GM21390 (cell line): ENCODE measurements at regions not wholly inside any gene's neighbourhood (a gene's known extent, or its start where the extent isn't known, plus 50 kb on each side); places are given as distances from the start of the nearest gene placed in this dataset.
"Not testable (repeated sequence)": the region's sequence is repeated elsewhere in the genome, so short reads cannot be mapped to it uniquely, and the experiment has no call there.

Experiments
- ATAC-seq: cut with Tn5 transposase; IDR thresholded peaks from one replicate; pipeline ENCODE4 v1.9.1; 2021; ENCODE audit not compliant: unreplicated experiment

DNA sequence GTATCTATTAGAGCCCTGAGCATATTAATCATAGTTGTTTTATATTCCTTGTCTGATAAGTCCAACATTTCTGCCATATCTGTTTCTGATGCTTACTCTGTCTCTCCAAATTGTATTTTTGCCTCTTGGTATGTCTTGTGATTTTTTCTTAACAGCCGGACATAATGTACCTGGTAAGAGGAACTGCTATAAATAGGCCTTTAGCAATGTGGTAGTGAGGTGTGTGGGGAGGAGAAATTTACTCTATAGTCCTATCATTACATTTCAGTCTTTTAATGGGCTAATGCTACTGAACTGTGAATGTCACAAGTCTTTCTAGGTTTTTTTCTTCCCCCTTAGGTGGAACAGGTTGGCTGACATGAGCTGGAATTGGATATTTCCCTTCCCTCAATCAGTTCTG, 176.1 kb upstream of the FGF10 start:
- no peak for ATAC-seq

DNA sequence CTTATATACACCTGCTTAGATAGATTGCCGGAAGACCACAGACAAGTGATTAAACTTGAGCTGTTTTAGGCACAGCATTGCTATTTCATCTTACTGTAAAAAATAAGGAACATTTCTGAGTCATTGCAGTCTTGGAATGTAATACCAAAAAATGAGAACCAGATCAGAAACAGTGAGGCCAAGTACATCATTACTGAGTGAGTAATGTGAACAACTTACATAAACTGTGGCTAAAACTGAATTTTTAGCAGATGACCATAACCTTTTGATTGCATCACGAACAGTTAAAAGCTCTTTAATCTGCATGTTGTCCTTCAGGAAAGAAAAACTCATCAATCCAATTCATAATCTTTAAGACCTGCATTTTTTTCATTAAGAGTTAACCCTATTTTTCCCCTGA, 157.1 kb upstream of the FGF10 start:
- ATAC-seq, result no peak

DNA sequence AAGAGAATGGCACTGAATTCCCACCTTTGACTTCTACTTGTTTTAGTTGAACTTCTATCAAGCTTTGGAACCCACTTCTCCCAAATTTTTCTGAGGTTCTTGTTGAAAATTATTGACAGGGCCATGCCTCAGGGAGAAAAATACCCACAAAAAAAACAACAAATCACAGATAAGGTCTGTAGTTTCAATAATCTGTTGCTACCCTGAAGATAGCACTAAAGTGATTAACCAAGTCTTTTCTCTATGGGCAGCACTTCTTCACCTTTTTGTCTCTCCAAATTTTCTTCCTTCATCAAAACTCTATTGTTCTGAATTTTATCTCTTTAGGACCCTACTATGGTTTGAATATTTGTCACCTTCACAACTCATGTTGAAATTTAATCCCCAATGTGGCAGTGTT, 154.3 kb upstream of the FGF10 start:
- no peak for ATAC-seq

DNA sequence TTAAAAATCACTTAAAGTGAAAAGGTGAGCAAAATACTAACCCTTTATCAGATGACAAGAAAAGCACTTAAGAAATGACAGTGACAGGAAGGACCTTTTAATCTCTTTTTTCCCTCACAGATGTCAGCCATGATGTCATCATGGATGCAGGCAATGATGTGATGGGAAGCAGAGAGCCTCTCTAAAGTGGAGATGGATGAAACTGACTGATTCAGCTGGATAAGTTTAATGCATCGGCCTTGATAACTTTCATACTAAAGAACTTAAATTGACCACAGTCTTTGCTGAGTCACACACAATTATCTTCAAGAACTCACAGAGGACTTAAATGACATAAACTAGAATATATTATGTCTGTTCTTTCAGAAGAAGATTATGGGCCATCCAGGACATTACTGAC, 153.2 kb upstream of the FGF10 start:
- ATAC-seq, result no peak

DNA sequence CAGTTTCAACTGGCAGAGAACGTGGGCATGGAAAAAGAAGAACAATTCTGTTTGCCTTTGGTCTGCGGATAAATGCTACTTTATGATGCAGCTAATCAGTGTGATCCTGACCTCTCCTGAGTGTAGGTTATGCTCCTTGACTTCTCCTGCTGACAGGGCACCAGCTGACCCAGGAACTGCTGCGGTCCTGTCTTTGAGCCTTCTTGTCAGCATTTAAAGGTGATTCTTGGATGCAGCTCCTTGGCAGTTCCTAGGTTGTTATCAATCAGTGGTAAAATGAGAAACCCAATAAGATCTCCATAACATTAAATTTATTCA, 150.3 kb upstream of the FGF10 start:
- ATAC-seq, result no peak

DNA sequence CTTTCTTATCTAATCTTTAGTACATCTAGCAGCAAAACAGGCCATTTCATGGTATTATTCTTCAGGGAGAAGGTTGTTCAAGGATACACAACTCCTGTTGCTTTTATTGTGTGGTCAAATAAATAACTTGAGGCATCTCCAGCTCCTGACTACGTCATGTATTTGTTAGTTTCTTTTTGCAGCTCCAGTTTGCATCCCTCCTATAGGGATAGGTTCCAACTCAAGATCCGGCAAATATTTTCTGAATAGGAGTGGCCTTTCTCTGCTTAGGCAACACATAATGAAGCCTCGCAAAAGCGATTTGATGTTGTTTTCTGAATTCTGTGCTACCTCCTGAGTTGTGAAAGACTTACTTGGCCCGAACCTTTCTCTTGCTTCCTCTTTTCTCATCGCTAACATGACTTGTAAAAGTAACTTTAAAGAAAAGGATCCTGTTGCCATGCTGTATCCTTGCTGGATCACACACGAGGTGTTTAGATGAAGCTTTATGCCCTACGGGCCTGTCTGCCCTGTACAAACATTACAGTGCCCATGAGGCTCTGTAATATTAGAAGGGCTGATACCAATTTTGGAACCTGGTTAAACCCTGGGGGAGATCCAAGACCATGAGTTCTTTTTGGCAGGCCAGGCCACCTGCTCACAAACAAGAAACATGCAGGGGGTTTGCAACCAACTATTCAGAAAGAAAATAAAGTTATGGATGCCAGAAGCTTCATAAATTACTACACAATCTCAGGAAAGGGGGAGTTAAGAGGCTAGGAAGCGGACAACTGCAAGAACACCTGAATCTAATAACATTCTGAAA, 149.8 kb upstream of the FGF10 start:
- no peak for ATAC-seq

DNA sequence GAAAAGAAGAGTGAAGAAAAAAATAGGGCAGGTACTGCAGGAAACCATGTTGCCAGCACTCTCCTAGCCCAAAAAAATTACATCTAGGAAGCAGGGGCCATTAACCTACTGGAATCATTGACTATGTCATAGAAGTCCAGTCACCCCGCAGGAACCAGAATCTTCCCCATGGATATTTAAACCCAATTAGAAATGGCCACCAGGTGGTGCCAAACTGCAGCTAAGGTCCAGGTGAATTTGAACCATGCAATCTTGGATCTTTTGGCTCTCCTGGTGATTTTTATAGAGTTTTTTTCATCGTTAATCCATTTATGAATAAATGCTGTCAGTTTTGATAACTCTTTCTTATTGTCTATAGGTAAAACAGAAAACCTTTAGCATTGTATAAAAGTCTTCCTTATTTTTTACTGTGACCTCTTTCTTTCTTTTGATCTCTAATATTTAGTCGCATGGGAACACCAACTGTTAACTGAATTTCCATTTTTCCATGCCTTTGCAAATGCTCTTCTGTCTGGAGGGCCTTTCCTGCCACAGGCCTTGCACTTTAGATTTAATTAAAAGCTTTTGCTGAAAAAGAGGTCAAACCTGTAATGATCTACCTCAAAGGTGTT, 147.5 kb upstream of the FGF10 start:
- ATAC-seq, result peak; percentile 57

DNA sequence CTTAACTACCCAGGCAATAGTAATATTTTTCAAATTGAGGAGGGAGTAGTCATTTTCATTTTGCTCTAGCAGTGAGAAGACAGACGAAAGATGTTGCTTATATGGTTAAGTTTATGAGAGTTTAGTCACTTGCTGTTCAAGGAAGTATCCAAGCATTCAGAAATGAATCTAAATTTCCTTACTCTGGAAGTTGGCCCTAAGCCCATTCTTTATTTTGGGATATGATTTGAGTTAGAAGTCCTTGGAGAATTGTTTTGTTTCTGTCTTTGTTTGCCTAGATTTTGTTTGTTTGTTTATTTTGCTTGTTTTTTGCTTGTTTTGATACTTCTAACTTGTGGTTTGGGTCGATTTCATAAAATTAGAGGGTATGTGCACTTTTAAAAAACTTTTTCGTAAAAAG, 146.4 kb upstream of the FGF10 start:
- no peak for ATAC-seq

DNA sequence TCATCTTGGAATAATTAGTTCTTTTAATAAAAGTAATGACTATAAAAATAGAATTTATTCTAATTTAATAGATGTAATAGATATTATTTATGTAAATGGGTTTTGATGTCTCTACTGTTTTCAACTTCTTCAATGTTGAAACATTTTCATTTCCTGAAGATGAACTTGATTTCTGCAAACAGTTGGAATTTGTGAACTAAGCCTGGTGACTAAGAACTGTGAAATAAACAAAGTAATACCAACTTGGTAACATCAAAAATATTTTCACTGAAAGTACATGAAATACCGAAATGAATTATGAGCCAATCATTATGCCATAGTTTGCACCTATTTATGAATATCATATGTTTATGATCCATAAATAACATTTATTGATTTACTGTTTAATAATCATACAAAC, 143.8 kb upstream of the FGF10 start:
- ATAC-seq, result no peak

DNA sequence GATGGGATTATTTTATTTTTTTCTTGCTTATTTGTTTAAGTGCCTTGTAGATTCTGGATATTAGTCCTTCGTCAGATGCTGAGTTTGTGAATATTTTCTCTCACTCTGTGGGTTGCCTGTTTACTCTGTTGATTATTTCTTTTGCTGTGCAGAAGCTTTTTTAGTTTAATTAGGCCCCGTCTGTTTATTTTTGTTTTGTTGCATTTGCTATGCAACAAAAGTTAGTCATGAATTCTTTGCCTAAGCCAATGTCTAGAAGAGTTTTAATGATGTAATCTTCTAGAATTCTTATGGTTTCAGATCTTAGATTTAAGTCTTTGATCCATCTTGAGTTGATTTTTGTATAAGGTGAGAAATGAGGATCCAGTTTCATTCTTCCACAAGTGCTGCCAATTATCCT, 142.5 kb upstream of the FGF10 start:
- ATAC-seq, result not testable (repeated sequence)

DNA sequence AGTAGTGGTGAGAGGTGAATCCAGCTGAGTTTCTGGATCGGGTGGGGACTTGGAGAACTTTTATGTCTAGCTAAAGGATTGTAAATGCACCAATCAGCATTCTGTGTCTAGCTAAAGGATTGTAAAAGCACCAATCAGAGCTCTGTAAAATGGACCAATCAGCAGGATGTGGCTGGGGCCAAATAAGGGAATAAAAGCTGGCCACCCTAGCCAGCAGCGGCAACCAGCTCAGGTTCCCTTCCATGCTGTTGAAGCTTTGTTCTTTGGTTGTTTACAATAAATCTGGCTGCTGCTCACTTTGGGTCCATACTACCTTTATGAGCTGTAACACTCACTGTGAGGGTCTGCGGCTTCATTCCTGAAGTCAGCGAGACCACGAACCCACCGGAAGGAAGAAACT, 141.6 kb upstream of the FGF10 start:
- ATAC-seq, result not testable (repeated sequence)

DNA sequence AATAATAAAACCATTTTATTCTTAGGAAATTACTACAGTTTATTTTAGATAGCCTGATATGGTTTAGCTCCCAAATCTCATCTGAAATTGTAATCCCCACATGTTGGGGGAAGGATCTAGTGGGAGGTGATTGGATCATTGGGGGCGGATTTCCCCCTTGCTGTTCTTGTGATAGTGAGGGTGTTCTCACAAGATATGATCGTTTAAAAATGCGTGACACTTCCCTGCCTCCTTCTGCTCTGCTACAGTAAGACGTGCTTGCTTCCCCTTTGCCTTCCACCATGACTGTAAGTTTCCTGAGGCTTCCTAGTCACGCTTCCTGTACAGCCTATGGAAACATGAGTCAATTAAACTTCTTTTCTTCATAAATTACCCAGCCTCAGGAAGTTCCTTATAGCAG, 122.4 kb upstream of the FGF10 start:
- ATAC-seq, result no peak

DNA sequence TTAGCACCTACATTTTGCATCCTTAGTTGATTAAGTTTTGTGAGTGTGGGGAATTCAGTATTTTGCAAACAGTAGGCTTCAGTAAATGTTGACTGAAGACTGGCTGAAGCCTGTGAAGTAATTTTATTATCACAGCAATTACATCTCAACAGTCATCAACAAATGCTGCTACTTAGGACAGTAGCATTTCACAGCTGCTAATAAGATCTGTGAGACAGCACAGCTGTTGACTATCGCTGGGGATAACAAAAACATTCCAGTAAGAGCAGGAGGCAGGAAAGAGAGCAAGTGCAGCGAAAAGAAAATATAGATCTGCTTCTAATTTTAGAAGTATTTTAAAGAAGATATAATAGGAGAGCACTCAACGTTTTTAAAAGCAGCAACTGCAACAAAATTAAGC, 117.3 kb upstream of the FGF10 start:
- ATAC-seq, result no peak

DNA sequence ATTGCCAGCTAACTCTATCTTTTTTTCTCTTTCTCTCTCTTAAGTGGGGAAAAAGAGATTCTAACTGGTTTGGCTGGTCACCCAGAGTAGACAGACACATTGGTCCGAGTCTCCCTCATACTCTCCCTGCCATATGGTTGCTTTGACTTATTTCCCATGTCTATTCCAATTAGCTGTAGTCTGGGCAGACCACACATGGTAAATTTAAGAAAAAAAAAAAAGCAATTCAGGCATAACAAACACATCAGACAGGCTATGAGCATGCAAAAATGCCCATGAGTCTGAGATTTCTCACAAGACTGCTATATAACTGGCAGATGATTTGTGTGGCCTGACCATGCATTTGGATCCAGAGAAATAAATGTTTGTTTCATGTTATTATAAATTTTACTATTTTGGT, 110.2 kb upstream of the FGF10 start:
- no peak for ATAC-seq

DNA sequence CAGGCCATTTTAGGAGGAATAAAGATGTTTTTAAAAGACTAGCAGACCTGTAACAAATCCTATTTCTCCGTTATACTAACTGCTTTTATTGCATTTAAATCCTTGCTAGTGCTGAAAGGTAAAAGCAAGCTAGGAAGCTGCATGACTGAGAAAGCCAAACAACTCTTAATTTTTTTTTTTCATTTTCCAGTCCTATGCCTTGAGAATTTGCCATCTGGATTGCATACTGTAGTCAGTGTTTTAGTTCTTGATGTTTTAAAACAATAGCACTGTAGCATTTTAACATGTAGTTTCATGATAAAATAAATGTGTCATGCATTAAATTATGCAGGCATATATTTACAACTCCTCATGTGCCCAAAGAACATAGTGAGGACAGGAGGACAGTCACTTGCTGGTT, 108.4 kb upstream of the FGF10 start:
- ATAC-seq, result no peak

DNA sequence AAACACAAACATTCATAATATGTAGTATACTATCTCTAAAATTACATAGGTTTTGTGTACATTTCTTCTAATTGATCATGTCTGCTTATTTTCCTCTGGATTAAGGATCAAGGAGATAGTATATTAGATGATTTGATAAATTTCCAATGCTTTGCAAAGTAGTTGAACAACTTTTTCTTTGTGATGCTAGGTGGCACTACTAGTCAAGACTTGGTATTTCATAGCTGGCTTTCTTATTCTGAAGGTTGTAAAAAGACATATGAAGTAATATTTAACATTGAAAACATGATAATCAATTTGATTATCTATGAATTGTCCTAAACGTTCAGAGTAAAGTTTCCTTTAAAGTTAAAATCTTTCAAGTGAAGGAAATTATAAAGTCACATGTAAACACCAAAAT, 106.1 kb upstream of the FGF10 start:
- ATAC-seq, result no peak

DNA sequence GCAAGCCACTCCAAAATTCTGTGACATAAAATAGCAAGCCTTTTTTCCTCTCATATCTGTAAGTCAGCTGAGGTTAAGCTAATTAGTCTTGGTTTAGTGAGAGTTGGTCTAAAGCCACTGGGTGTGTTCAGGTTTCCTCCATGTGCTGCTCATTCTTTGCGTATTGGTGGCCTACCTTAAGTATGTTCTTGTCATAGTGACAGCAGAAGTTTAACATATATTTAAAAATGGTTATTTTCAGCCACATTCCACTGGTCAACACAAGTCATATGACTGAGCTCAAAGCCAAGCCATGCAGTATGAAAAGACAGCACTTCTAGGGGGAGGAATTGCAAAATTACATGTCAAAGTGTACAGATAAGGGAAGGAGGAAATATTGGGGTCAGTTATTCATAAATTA, 100.5 kb upstream of the FGF10 start:
- no peak for ATAC-seq

DNA sequence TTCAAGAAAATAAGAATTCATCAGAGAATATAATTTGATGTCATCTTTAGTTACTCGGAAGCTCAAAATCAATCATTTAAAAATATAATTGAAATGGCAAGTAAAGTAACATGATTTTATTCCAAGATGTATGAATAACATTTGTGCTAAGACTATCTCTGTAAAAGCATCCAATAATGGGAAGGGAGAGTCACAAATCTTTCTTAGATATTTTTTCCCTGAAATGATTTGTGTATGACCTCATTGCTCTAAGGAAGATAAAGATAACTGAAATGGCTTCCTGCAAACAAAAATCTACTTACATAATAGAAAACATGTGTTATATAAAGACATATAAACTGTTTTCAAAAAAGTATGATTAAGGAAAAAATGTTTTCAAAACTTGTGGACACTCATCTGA, 97.4 kb upstream of the FGF10 start:
- no peak for ATAC-seq

DNA sequence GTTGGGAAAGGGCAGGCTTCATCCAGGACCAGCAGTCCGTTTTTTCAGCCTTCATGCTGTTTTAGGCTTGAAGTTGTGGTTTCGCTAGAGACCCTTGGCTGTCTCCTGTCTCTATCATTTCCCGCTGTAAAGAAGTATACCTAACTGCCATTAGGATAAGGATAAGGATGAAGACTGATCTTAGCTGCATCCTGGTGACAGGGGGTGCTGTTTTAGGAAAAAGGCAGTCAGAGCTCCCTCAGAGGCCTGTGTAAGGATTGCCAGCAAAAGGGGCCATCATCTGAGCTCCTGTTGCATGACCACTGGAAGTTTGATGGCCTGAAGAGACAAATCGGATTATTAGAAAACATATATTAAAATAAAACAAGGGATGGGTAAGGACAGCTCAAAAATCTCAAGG, 64.8 kb upstream of the FGF10 start:
- ATAC-seq, result no peak

DNA sequence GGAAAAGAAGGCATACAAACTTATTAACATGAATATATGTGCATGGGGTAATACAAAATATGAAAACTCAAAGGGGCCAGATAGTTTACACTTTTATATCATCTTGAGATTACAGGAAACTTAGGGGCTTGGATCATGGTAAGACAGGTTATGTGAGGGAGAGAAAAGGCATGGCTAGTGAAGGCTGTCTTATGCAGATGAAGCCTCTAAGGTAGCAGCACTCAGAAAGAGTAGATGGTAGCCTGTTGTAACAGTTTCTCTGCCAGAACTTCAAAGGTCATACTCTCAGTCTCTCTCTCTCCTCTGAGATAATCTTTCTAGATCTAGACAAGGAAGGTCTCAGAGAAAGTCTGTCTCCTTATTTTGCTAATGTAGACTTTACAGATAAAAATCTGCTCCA, 57.2 kb upstream of the FGF10 start:
- no peak for ATAC-seq

DNA sequence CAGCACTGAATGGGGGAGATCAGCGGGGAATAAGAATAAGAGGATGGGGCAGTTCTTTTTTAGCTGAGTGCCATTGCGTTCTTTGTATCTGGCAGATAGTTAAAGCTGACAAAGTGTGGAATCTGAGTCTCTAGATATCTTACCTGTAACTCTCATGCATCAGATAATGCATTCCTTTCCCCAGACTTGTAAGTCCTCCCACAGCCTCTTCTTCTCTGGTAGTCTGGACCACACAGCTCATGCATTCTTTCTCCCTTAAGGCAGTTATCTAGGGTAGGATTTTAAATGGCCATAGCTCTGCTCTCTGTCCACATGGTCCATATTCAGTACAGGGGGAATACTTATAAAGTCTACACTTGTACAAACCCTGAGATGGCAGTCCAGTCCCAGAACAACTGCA, 54.0 kb upstream of the FGF10 start:
- ATAC-seq, result no peak

DNA sequence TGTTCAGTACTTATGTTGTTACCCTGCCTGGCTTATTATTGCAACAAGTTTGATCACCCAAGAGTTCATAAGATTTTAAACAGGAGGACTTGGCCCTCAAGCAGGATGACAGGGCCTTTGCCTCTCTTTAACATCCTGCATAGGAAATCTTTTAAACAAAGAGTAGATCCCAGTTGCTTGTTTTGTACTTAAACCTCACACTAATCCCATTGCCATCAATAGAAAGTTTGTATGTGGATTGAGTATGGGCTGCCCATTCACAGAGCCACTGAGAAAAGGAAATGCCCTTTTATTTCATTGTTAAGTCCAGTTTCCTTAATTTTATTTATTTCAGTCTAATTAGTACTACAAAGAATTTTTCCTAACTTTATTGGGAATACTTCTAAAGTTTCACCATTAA, 52.2 kb upstream of the FGF10 start:
- ATAC-seq, result no peak

DNA sequence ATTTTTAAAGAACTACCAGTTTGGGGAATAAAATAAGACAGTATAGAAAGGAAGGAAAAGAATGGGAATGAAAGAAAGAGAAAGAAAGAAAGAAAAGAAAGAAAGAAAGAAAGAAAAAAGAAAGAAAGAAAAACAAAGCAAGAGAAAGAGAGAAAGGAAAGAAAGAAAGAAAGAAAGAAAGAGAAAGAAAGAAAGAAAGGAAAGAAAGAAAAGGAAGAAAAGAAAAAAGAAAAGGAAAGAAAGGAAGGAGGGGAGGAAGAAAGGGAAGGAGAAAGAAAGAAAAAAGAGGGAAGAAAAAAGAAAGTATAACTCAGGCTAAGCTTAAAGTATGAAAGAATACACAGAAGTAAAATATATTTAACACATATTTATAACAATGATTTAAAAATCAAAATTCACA, 51.0 kb upstream of the FGF10 start:
- no peak for ATAC-seq
